ENCODE measurements at regions not wholly inside any gene's neighbourhood (a gene's known extent, or its start where the extent isn't known, plus 50 kb on each side); places are given as distances from the start of the nearest gene placed in this dataset.
A peak's percentile ranks its signal among the peaks of the same experiment; 100 is the strongest.

GRCh38 chr5:71982717-71983395 is 124.4 kb upstream of the MAP1B start:
- no peak for FAIRE-seq

DNA sequence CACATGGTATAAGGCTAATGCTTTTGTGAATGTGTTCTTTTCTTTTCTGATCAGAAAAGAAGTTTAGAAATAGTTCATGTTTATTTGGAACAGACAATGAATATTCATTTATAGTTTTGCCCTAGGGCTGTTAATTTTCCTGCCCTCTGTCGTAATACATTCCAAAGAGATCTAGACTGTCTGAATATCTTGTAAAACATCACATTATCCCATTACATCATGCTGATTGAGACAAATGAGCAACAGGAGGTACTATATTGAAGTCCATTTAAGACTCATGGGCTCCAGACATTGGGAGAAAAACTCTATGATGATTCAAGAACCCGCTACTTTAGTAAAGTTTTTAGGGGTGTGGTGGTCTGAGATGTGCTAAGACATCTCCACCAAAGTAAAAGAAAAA is 121.2 kb upstream of the MAP1B start:
- no peak for DNase-seq (ENCODE audit: insufficient read length, low spot score)
- FAIRE-seq = no peak

More at GRCh38 chr5:71982717-71983395, 124.4 kb upstream of the MAP1B start:
- no peak for DNase-seq (ENCODE audit: insufficient read length, low spot score)

- FAIRE-seq = no peak
- no peak for DNase-seq (ENCODE audit: insufficient read length, low spot score)
Observed at GRCh38 chr5:71988808-71989207, 118.5 kb upstream of the MAP1B start.

- FAIRE-seq (no peak), DNase-seq (ENCODE audit: insufficient read length, low spot score) (no peak)
Observed at GRCh38 chr5:71993600-71993999, 113.7 kb upstream of the MAP1B start.

GRCh38 chr5:71996789-71997188 is 110.5 kb upstream of the MAP1B start:
- FAIRE-seq (no peak), DNase-seq (ENCODE audit: insufficient read length, low spot score) (no peak)

DNA sequence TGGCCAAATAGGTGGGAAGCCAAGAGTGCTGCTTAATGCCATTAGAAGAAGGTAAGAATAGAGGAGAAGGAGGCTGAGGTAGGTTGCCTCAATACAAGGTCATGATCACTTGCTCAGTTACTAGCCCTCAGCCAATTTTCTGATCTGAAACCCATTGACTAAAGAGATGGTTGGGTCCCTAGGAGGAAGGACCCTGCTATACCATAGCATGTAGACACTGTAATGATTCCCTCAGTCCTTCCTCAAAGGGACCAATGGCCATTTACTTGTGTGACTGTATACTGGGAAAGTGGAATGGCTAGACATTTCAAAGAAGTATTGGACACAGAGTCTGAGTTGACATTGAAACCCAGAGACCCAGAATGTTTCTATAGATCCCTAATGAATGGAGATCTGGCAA is 108.5 kb upstream of the MAP1B start:
- DNase-seq (ENCODE audit: insufficient read length, low spot score) = no peak

GRCh38 chr5:72000707-72001106 is 106.6 kb upstream of the MAP1B start:
- no peak for DNase-seq (ENCODE audit: insufficient read length, low spot score)
- FAIRE-seq = no peak

More for the DNA sequence above, 108.5 kb upstream of the MAP1B start:
- no peak for FAIRE-seq

DNA sequence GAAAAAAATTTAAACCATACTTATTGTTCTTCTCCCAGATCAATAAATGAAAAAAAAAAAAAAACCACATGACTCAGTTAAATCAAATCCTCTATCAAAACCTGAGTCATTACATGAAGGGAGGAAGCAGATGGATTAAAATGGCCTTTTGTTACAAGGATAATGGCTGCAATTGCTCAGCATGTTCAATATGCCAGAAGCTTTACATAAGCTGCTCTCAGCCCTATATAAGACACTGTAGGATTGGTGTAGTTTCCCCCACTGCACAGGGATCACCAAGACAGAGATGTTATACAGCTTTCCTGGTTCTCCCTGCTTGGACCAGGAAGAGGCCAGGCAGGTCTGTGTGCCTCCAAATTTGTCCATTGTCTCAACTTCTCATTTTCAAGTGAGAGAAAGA is 101.6 kb upstream of the MAP1B start:
- DNase-seq (ENCODE audit: insufficient read length, low spot score) (no peak), FAIRE-seq (no peak)

GRCh38 chr5:72006361-72006760 is 100.9 kb upstream of the MAP1B start:
- FAIRE-seq (no peak), DNase-seq (ENCODE audit: insufficient read length, low spot score) (no peak)

GRCh38 chr5:72007336-72008111 is 99.8 kb upstream of the MAP1B start:
- DNase-seq (ENCODE audit: insufficient read length, low spot score) (no peak), FAIRE-seq (no peak)

DNA sequence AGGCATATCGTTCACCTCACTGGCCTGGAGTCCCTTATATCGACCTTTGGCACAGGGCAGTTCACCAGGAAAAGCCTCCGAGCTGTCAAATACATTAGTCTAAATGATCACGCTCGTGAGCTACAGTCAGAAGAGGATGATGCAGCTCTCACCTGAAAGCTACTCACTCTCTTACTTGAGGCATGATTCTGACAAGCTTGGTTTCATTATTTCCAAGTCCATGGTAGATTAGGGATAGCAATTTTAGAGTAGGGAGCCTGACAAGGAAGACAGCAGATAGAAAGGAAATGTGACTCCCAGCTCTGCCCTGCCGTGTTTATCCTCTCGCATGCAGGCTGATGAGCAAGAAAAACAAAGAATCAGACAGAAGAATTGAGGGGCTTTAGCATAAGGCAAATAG is 98.0 kb upstream of the MAP1B start:
- FAIRE-seq (no peak), DNase-seq (ENCODE audit: insufficient read length, low spot score) (no peak)

DNA sequence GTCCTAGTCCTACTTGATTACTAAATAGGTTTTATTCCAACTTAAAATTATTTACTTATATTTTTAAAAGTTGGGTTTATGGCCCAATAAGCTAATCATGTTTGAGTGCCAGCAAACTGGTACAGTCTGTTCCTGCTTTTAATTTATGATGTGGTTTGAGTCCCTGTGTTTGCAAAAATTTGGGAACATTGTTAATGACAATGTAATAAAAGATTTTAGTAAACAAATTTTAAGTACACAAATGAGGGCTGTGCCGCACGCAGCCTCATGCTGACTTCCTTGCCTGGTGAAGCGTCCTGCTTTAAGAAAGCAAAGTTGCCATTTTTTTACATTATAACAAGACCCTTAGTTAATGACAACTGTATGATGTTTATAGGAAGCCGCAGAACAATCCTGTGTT is 96.8 kb upstream of the MAP1B start:
- no peak for FAIRE-seq
- DNase-seq (ENCODE audit: insufficient read length, low spot score) = no peak

- FAIRE-seq (no peak), DNase-seq (ENCODE audit: insufficient read length, low spot score) (no peak)
Observed at GRCh38 chr5:72012906-72013305, 94.4 kb upstream of the MAP1B start.

GRCh38 chr5:72013766-72014624 is 93.3 kb upstream of the MAP1B start:
- DNase-seq (ENCODE audit: insufficient read length, low spot score) (no peak), FAIRE-seq (no peak)

DNA sequence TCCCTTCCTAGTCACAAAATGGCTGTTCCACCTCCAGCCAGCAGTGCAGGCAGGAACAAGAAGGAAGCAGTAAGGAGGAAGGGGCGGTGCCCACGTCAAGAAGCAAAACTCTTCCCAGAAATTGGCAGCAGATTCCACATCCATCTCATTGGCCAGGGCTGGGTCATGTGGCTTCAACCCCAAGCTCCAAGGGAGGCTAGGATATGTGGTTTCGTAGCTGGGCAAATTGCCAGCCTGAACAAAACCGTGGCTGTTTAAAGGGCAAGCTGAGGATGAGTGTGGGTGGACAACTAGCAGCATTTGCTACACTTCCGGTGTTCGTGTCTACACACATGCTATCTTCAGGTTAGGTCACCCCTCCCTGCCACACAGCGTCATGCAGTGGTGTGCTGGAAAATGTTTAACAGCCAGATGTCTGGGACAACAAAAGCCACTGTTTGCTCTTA is 92.1 kb upstream of the MAP1B start:
- DNase-seq (ENCODE audit: insufficient read length, low spot score) (no peak), FAIRE-seq (peak; percentile 62)

DNA sequence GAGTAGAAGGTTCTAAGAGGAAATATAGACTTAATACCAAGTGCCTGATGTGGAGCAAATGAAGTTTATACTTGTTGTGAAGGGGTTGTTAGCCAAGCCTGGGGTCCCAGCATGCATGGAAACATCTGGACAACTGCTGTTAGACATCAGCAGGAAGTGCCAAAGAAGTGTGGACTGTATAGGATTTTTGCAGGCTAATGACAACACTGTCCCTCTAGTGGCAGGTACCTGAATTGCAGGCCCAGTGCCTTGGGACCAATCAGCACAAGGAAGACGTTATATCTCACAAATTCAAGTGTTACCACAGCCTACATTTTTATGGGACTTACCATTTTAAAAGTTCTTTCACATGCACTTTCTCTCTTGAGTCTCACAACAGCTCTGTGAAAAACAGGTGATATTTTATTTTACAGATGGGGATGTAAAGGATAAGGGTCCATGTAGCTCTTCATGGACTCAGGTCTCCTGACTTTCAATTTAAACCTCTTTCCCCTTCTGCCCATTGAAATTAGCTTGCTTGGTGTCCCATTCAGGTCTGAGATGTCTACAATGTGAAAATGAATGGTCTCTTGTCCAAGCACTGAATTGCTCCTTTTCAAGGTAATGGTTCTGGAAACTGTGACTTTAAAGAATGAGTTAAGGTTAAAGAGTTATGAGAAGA is 89.0 kb upstream of the MAP1B start:
- peak; percentile 59 for DNase-seq (ENCODE audit: insufficient read length, low spot score)
- no peak for FAIRE-seq

GRCh38 chr5:72020161-72020983 is 86.9 kb upstream of the MAP1B start:
- FAIRE-seq = no peak
- no peak for DNase-seq (ENCODE audit: insufficient read length, low spot score)

DNA sequence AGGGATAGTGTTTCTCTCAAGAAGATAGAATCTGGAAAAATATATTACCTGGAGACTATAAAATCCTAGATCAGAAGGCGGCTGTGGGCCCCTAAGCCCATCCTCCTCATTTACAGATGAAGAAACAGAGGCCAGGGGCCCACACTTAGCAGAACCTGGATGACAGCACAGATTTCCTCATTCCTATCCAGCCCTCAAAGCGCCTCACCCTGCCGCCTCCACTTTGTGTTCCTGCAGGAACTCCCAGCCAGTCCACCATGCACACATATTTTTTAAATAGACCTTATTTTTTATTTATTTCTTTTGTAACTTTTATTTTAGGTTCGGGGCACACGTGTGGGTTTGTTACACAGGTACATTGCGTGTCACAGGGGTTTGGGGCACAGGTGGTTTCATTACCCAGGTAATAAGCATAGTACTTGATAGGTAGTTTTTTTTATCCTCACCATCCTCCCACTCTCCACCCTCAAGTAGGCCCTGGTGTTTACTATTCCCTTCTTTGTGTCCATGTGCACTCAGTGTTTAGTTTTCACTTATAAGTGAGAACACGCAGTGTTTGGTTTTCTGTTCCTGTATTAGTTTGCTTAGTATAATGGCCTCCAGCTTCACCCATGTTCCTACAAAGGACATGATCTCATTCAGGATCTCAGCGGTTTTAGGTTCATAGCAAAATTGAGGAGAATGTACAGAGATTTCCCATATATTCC is 85.5 kb upstream of the MAP1B start:
- DNase-seq (ENCODE audit: insufficient read length, low spot score) = no peak
- no peak for FAIRE-seq

DNA sequence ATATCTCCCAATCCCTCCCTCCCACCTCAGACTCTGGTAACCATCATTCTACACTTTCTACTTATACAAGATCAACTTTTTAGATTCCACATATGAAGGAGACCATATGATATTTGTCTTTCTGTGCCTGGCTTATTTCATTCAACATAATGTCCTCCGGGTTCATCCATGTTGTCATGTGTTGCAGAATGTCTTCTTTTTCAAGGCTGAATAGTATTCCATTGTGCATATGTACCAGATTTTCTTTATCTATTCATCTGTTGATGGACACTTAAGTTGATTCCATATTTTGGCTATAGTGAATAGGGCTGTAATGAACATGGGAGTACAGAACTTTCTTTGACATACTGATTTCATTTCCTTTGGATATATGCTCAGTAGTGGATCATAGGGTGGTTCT is 78.9 kb upstream of the MAP1B start:
- DNase-seq (ENCODE audit: insufficient read length, low spot score) (no peak), FAIRE-seq (no peak)
